GM23338 (cell line): ENCODE measurements at regions not wholly inside any gene's neighbourhood (a gene's known extent, or its start where the extent isn't known, plus 50 kb on each side); places are given as distances from the start of the nearest gene placed in this dataset.

Experiments
- ATAC-seq: fragments of 200-7000 bp; cut with Tn5 transposase; 3 replicates; pipeline ENCODE4 v1.9.1; 2020
- DNase-seq: peaks from one replicate; pipeline ENCODE4 v3.0.0-alpha.2; 2015; ENCODE audit warnings: low spot score
- H2AFZ ChIP-seq: fragments of 200-600 bp; sonication (generic); 2 replicates; pipeline ENCODE4 v1.8.0; 2016; ENCODE audit warnings: antibody characterized with exemption, mild to moderate bottlenecking, moderate library complexity
- H3F3A ChIP-seq: fragments of 200-600 bp; sonication (generic); replicated peaks from 2 replicates; pipeline ENCODE4 v1.8.0; 2017; ENCODE audit warnings: antibody characterized with exemption, mixed run types, low read depth
- H3K27ac ChIP-seq: fragments of 200-600 bp; sonication (generic); 2 replicates; pipeline ENCODE4 v1.6.1; 2016; ENCODE audit warnings: low read depth
- H3K27me3 ChIP-seq: fragments of 200-600 bp; sonication (generic); 2 replicates; pipeline ENCODE4 v1.8.0; 2016; ENCODE audit warnings: mild to moderate bottlenecking, mixed run types, moderate library complexity; ENCODE audit not compliant: insufficient read depth
- H3K36me3 ChIP-seq: fragments of 200-600 bp; sonication (generic); 2 replicates; pipeline ENCODE4 v1.8.0; 2016; ENCODE audit warnings: mild to moderate bottlenecking; ENCODE audit not compliant: insufficient read depth
- H3K4me1 ChIP-seq: fragments of 200-600 bp; sonication (generic); 2 replicates; pipeline ENCODE4 v1.8.0; 2016; ENCODE audit warnings: mild to moderate bottlenecking, moderate library complexity; ENCODE audit not compliant: insufficient read depth
- H3K4me2 ChIP-seq: fragments of 200-600 bp; sonication (generic); 2 replicates; pipeline ENCODE4 v1.7.1; 2017; ENCODE audit warnings: mixed run types
- H3K4me3 ChIP-seq: fragments of 200-600 bp; sonication (generic); 2 replicates; pipeline ENCODE4 v1.6.1; 2016; ENCODE audit warnings: mixed run types
- H3K79me2 ChIP-seq: fragments of 200-600 bp; sonication (generic); replicated peaks from 2 replicates; pipeline ENCODE4 v1.8.0; 2017; ENCODE audit warnings: mild to moderate bottlenecking; ENCODE audit not compliant: insufficient read depth
- H3K9me2 ChIP-seq: fragments of 200-600 bp; sonication (generic); 2 replicates; pipeline ENCODE4 v1.8.0; 2017; ENCODE audit not compliant: insufficient read depth
- H4K20me1 ChIP-seq: fragments of 200-600 bp; sonication (generic); replicated peaks from 2 replicates; pipeline ENCODE4 v1.8.0; 2017; ENCODE audit warnings: mild to moderate bottlenecking; ENCODE audit not compliant: insufficient read depth
- H3K27ac Mint-ChIP-seq: 2 replicates; pipeline ENCODE4 v1.8.0; 2020; ENCODE audit warnings: inconsistent platforms, mild to moderate bottlenecking, moderate library complexity, mixed read lengths
- H3K27me3 Mint-ChIP-seq: 3 replicates; pipeline ENCODE4 v1.8.0; 2022; ENCODE audit warnings: low read depth, mild to moderate bottlenecking, moderate library complexity, mixed read lengths, inconsistent platforms; ENCODE audit not compliant: insufficient read depth, poor library complexity
- H3K36me3 Mint-ChIP-seq: 3 replicates; pipeline ENCODE4 v1.8.0; 2021; ENCODE audit warnings: low read depth, mild to moderate bottlenecking, inconsistent platforms, moderate library complexity, mixed read lengths
- H3K4me1 Mint-ChIP-seq: 3 replicates; pipeline ENCODE4 v1.8.0; 2020; ENCODE audit warnings: mild to moderate bottlenecking, inconsistent platforms, mixed read lengths
- H3K4me3 Mint-ChIP-seq: 3 replicates; pipeline ENCODE4 v1.8.0; 2021; ENCODE audit warnings: moderate library complexity, mild to moderate bottlenecking, inconsistent platforms, mixed read lengths
- H3K9me3 Mint-ChIP-seq: 3 replicates; pipeline ENCODE4 v1.8.0; 2020; ENCODE audit warnings: moderate library complexity, mild to moderate bottlenecking, inconsistent platforms, mixed read lengths
- CREB1 ChIP-seq: fragments of 250-450 bp; sonication (Bioruptor Pico); IDR thresholded peaks from 2 replicates; pipeline ENCODE4 v1.5.0; 2020; ENCODE audit warnings: low read depth, mild to moderate bottlenecking, moderate library complexity
- CTCF ChIP-seq, 2 experiments: fragments of 200-600 bp in 1 of 2; sonication (generic) in 1 of 2; conservative IDR thresholded peaks; 2 replicates each; pipeline versions ENCODE4 v1.5.1 to v1.6.1; 2016 to 2017; ENCODE audit warnings: antibody characterized with exemption in 2 of 2, low read depth in 2 of 2, mild to moderate bottlenecking in 2 of 2, moderate library complexity in 1 of 2
- ETS1 ChIP-seq: IDR thresholded peaks from 2 replicates; pipeline ENCODE4 v1.6.1; 2016; ENCODE audit warnings: antibody characterized with exemption
- EZH2 ChIP-seq: fragments of 200-600 bp; sonication (generic); IDR thresholded peaks from one replicate; pipeline ENCODE4 v1.8.0; 2017; ENCODE audit warnings: antibody characterized with exemption, mild to moderate bottlenecking, low read depth; ENCODE audit not compliant: unreplicated experiment
- EZH2phosphoT487 ChIP-seq: fragments of 200-600 bp; sonication (generic); IDR thresholded peaks from one replicate; pipeline ENCODE4 v1.8.1; 2018; ENCODE audit warnings: antibody characterized with exemption; ENCODE audit not compliant: unreplicated experiment
- JUNB ChIP-seq: IDR thresholded peaks from one replicate; pipeline ENCODE4 v1.6.1; 2016; ENCODE audit warnings: antibody characterized with exemption; ENCODE audit not compliant: unreplicated experiment
- NANOG ChIP-seq: IDR thresholded peaks from 2 replicates; pipeline ENCODE4 v1.6.1; 2016; ENCODE audit warnings: antibody characterized with exemption, borderline replicate concordance
- POLR2AphosphoS5 ChIP-seq: IDR thresholded peaks from 2 replicates; pipeline ENCODE4 v1.6.1; 2016; ENCODE audit warnings: antibody characterized with exemption, low read depth
- STAT1 ChIP-seq: IDR thresholded peaks from one replicate; pipeline ENCODE4 v1.6.1; 2016; ENCODE audit warnings: antibody characterized with exemption; ENCODE audit not compliant: unreplicated experiment
- ZNF114 ChIP-seq: fragments of 250-450 bp; sonication (Bioruptor Pico); IDR thresholded peaks from 2 replicates; pipeline ENCODE4 v1.5.0; 2020; ENCODE audit warnings: mild to moderate bottlenecking, moderate library complexity
- ZNF331 ChIP-seq: fragments of 250-450 bp; sonication (Bioruptor Pico); IDR thresholded peaks from 2 replicates; pipeline ENCODE4 v1.5.0; 2020; ENCODE audit warnings: low read depth, mild to moderate bottlenecking, moderate library complexity
- ZNF462 ChIP-seq: fragments of 250-450 bp; sonication (Bioruptor Pico); IDR thresholded peaks from 2 replicates; pipeline ENCODE4 v1.5.0; 2020; ENCODE audit warnings: mild to moderate bottlenecking, moderate library complexity
- TF ChIP-seq, protein P1 (sequence below): IDR thresholded peaks from one replicate; pipeline ENCODE4 v1.6.1; 2018; ENCODE audit warnings: antibody characterized with exemption; ENCODE audit not compliant: unreplicated experiment

DNA sequence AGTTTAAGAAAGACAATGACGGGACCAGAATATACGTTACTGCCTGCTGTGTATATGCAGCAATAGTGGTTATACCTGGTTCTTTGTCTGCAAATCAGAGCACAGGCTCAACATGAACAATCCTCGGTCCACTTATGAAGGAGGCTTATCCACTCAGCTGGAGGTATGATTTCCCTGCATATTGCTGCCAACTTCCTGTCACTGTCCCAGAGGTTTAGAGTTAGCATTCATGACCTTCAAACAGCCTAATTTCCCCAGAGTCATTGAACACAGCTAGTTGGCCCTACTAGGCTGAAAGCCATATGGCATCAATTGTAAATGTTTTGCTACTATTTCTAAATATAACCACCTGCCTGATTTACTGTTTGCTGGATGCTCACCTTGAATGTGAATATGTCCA, 224.9 kb upstream of the ZNF717 start (continued):
- TF ChIP-seq STAT1 (no peak), POLR2AphosphoS5 (no peak), EZH2phosphoT487 (no peak), NANOG (no peak), ZNF114 (CRISPR knock-in tag) (no peak), ZNF462 (no peak)

DNA sequence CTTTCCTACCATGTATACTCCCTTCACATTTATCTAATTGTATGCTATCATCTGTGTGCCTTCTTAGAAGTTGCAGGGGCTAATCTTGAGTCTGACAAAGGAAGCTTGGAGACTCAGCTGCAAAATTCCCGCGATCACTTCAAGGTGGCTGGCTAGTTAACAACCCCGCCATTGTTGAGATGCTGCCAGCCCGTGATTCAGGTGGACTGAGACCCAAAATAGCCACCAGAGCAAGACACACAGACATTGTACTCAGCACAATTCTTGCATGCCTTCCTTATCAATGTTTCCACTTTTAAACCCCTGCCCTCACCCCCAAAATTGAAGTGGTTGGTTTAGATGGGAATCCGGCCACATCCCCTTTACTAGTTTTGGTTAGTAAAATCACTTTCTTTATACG, 225.8 kb upstream of the ZNF717 start:
- no peaks in the 10 kb centered on the region for H3K9me2 ChIP-seq
- no peaks in the 10 kb centered on the region for H3K27me3 Mint-ChIP-seq
- peaks cover 6% of the 10 kb centered on the region; the same call in 2 of the 3 replicates for H3K4me1 Mint-ChIP-seq
- DNase-seq = peak; percentile 20
- H3K27ac ChIP-seq = no peak overlapping the region
- no peaks in the 10 kb centered on the region for H3K36me3 ChIP-seq
- H3K36me3 Mint-ChIP-seq = peaks cover 5% of the 10 kb centered on the region; the same call in 2 of the 3 replicates
- TF ChIP-seq NANOG = no peak
- TF ChIP-seq CREB1 (CRISPR knock-in tag) = no peak
- no peak for TF ChIP-seq STAT1
- TF ChIP-seq, protein P1, sequence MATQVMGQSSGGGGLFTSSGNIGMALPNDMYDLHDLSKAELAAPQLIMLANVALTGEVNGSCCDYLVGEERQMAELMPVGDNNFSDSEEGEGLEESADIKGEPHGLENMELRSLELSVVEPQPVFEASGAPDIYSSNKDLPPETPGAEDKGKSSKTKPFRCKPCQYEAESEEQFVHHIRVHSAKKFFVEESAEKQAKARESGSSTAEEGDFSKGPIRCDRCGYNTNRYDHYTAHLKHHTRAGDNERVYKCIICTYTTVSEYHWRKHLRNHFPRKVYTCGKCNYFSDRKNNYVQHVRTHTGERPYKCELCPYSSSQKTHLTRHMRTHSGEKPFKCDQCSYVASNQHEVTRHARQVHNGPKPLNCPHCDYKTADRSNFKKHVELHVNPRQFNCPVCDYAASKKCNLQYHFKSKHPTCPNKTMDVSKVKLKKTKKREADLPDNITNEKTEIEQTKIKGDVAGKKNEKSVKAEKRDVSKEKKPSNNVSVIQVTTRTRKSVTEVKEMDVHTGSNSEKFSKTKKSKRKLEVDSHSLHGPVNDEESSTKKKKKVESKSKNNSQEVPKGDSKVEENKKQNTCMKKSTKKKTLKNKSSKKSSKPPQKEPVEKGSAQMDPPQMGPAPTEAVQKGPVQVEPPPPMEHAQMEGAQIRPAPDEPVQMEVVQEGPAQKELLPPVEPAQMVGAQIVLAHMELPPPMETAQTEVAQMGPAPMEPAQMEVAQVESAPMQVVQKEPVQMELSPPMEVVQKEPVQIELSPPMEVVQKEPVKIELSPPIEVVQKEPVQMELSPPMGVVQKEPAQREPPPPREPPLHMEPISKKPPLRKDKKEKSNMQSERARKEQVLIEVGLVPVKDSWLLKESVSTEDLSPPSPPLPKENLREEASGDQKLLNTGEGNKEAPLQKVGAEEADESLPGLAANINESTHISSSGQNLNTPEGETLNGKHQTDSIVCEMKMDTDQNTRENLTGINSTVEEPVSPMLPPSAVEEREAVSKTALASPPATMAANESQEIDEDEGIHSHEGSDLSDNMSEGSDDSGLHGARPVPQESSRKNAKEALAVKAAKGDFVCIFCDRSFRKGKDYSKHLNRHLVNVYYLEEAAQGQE = no peak
- no peak for TF ChIP-seq EZH2phosphoT487
- no peak for TF ChIP-seq JUNB
- TF ChIP-seq POLR2AphosphoS5 = no peak
- TF ChIP-seq CTCF (conservative IDR thresholded peaks at IDR 0.05; ENCODE audit: low read depth in 2 of 2) = no peak
- TF ChIP-seq ZNF331 (CRISPR knock-in tag) = no peak
- TF ChIP-seq ZNF114 (CRISPR knock-in tag) = no peak
- no peak for TF ChIP-seq EZH2
- TF ChIP-seq ETS1 = no peak
- no peaks in the 10 kb centered on the region for H3K4me1 ChIP-seq
- no peak for ATAC-seq
- H3K27ac Mint-ChIP-seq = peak overlapping the region; percentile 22; the same call in 1 of the 2 replicates
- H4K20me1 ChIP-seq = no peaks in the 10 kb centered on the region
- no peaks in the 10 kb centered on the region for H3K27me3 ChIP-seq
- H3K4me3 ChIP-seq = no peak overlapping the region
- H2AFZ ChIP-seq = no peak overlapping the region
- no peaks in the 10 kb centered on the region for H3K79me2 ChIP-seq
- no peaks in the 10 kb centered on the region for H3F3A ChIP-seq
- H3K4me3 Mint-ChIP-seq = no peak overlapping the region
- H3K9me3 Mint-ChIP-seq = no peaks in the 10 kb centered on the region; the same call in 2 of the 3 replicates
- H3K4me2 ChIP-seq = no peak overlapping the region
